DND-41 (cell line): ENCODE measurements at regions not wholly inside any gene's neighbourhood (a gene's known extent, or its start where the extent isn't known, plus 50 kb on each side); places are given as distances from the start of the nearest gene placed in this dataset.

Source experiments
- ATAC-seq: fragments of 200-7000 bp; cut with Tn5 transposase; 3 replicates; pipeline ENCODE4 v1.9.1; 2021; ENCODE audit warnings: low read depth; ENCODE audit not compliant: insufficient read depth
- DNase-seq: peaks from one replicate; pipeline ENCODE4 v3.0.0-alpha.2; 2020
- H2AFZ ChIP-seq: 2 replicates; pipeline ENCODE4 v1.6.0; 2012; ENCODE audit warnings: low read depth, low read length
- H3K27ac ChIP-seq: 2 replicates; pipeline ENCODE4 v1.5.1; 2012; ENCODE audit warnings: low read length, inconsistent platforms
- H3K27me3 ChIP-seq: fragments of 200-600 bp; sonication (generic); 2 replicates; pipeline ENCODE4 v1.6.0; 2012; ENCODE audit warnings: low read length, mild to moderate bottlenecking, inconsistent platforms; ENCODE audit not compliant: insufficient read depth, poor library complexity
- H3K36me3 ChIP-seq: 2 replicates; pipeline ENCODE4 v1.5.1; 2012; ENCODE audit warnings: low read length, inconsistent platforms; ENCODE audit not compliant: insufficient read depth
- H3K4me1 ChIP-seq: 2 replicates; pipeline ENCODE4 v1.5.1; 2012; ENCODE audit warnings: mild to moderate bottlenecking, low read length; ENCODE audit not compliant: insufficient read depth
- H3K4me2 ChIP-seq: 2 replicates; pipeline ENCODE4 v1.6.0; 2012; ENCODE audit warnings: mild to moderate bottlenecking, moderate library complexity, low read length, inconsistent platforms; ENCODE audit not compliant: insufficient read depth
- H3K4me3 ChIP-seq, 2 experiments: fragments of 200-600 bp in 1 of 2; shearing (Covaris generic) in 1 of 2; 2 replicates each; pipeline ENCODE4 v1.5.1; 2012 to 2016; ENCODE audit warnings: inconsistent platforms in 2 of 2, low read length in 2 of 2, mild to moderate bottlenecking in 2 of 2, low read depth in 1 of 2, moderate library complexity in 1 of 2
- H3K79me2 ChIP-seq: 2 replicates; pipeline ENCODE4 v1.6.0; 2012; ENCODE audit warnings: low read length, inconsistent platforms; ENCODE audit not compliant: insufficient read depth
- H3K9ac ChIP-seq: 2 replicates; pipeline ENCODE4 v1.6.0; 2012; ENCODE audit warnings: low read depth, mild to moderate bottlenecking, inconsistent platforms, low read length, moderate library complexity
- H3K9me3 ChIP-seq: 2 replicates; pipeline ENCODE4 v1.5.1; 2012; ENCODE audit warnings: low read length, moderate library complexity, mild to moderate bottlenecking, inconsistent platforms; ENCODE audit not compliant: insufficient read depth, severe bottlenecking
- H4K20me1 ChIP-seq: 2 replicates; pipeline ENCODE4 v1.6.0; 2012; ENCODE audit warnings: low read length; ENCODE audit not compliant: insufficient read depth
- CTCF ChIP-seq: IDR thresholded peaks from 2 replicates; pipeline ENCODE4 v1.5.1; 2012; ENCODE audit warnings: borderline replicate concordance, low read length, moderate library complexity, mild to moderate bottlenecking; ENCODE audit not compliant: poor library complexity, severe bottlenecking; ENCODE audit errors: extremely low read depth
- EZH2 ChIP-seq: IDR thresholded peaks from 3 replicates; pipeline ENCODE4 v1.6.1; 2012; ENCODE audit warnings: borderline replicate concordance, low read depth, mild to moderate bottlenecking, moderate library complexity, low read length, inconsistent platforms; ENCODE audit not compliant: severe bottlenecking

GRCh38 chr7:138313829-138314178 lies 146.3 kb upstream of the TRIM24 start:
- ATAC-seq (no peak), DNase-seq (no peak)
- H3K4me1 ChIP-seq = no peaks in the 10 kb centered on the region
- no peak overlapping the region for H3K27ac ChIP-seq
- H3K4me2 ChIP-seq = no peak overlapping the region
- H3K4me3 ChIP-seq = no peak overlapping the region
- no peaks in the 10 kb centered on the region for H4K20me1 ChIP-seq
- H3K9me3 ChIP-seq = no peaks in the 10 kb centered on the region
- TF ChIP-seq CTCF (no peak), EZH2 (no peak)
- H3K79me2 ChIP-seq = no peaks in the 10 kb centered on the region
- no peaks in the 10 kb centered on the region for H3K27me3 ChIP-seq
- H3K36me3 ChIP-seq = no peaks in the 10 kb centered on the region
- no peak overlapping the region for H3K9ac ChIP-seq
- H2AFZ ChIP-seq = no peak overlapping the region

GRCh38 chr7:138316421-138317043 lies 143.5 kb upstream of the TRIM24 start:
- no peak overlapping the region for H2AFZ ChIP-seq
- H3K79me2 ChIP-seq = no peaks in the 10 kb centered on the region
- no peak for ATAC-seq
- no peaks in the 10 kb centered on the region for H3K27me3 ChIP-seq
- no peak overlapping the region for H3K27ac ChIP-seq
- no peaks in the 10 kb centered on the region for H3K9me3 ChIP-seq
- H3K36me3 ChIP-seq = no peaks in the 10 kb centered on the region
- DNase-seq = no peak
- H4K20me1 ChIP-seq = no peaks in the 10 kb centered on the region
- H3K4me3 ChIP-seq = no peak overlapping the region
- no peak overlapping the region for H3K9ac ChIP-seq
- no peak overlapping the region for H3K4me2 ChIP-seq
- TF ChIP-seq CTCF (no peak), EZH2 (no peak)
- H3K4me1 ChIP-seq = no peaks in the 10 kb centered on the region

GRCh38 chr7:138317044-138317596 lies 142.9 kb upstream of the TRIM24 start:
- Histone ChIP-seq H3K9me3 (no peaks in the 10 kb centered on the region), H4K20me1 (no peaks in the 10 kb centered on the region), H3K27ac (no peak overlapping the region), H3K4me2 (no peak overlapping the region), H3K4me3 (no peak overlapping the region), H3K36me3 (no peaks in the 10 kb centered on the region), H3K9ac (no peak overlapping the region), H2AFZ (no peak overlapping the region), H3K27me3 (no peaks in the 10 kb centered on the region), H3K4me1 (no peaks in the 10 kb centered on the region), H3K79me2 (no peaks in the 10 kb centered on the region)
- no peak for TF ChIP-seq EZH2
- TF ChIP-seq CTCF = no peak
- DNase-seq (no peak), ATAC-seq (no peak)
